Choroid plexus epithelial cell (primary cell): ENCODE measurements at regions not wholly inside any gene's neighbourhood (a gene's known extent, or its start where the extent isn't known, plus 50 kb on each side); places are given as distances from the start of the nearest gene placed in this dataset.
A peak's percentile ranks its signal among the peaks of the same experiment; 100 is the strongest.

ENCODE experiments used
- DNase-seq: peaks from one replicate; pipeline ENCODE4 v3.0.0-alpha.2; 2010; ENCODE audit warnings: low read depth
- H3K4me3 ChIP-seq: 2 replicates; pipeline ENCODE4 v1.5.1; 2011; ENCODE audit warnings: low read depth, mild to moderate bottlenecking, control low read depth, low read length, moderate library complexity
- TF ChIP-seq, protein P1 (sequence below): conservative IDR thresholded peaks from 2 replicates; pipeline ENCODE4 v1.5.1; 2011; ENCODE audit warnings: low read depth, mild to moderate bottlenecking, control low read depth, inconsistent platforms, low read length, moderate library complexity

DNA sequence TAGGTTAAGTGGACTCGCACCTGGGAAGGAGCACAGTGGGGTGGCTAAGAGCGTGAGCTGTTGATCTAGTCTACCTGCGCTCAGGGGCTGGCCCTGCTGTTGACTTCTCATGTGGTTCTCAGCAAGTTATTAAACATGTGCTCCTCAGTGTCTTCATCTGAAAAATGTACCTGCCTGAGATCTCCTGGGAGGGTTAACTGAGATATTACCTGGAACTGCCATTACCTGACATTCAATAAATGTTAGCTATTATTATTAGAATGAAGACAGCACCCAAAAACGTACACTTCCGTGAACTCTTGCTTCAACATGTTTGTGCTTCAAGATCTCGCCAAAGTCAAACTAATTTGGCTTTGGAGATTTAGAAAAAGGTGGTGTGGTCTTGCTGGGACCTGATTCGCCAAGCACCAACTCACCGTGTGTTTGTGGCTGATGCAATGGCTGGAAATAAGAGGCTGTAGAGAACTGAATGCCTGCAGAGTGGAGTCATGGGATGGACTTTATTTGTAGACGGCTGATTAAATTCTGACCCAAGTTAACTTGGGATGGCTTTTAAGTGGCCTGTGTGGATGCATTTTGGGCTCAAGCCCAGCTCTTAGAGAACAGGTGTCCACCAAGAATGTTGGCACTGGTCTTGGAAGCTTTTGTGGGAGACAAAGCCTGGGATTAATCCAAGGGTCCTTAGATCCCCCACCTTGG, 692.9 kb downstream of the QKI start:
- DNase-seq: peak; percentile 47
- TF ChIP-seq, protein P1, sequence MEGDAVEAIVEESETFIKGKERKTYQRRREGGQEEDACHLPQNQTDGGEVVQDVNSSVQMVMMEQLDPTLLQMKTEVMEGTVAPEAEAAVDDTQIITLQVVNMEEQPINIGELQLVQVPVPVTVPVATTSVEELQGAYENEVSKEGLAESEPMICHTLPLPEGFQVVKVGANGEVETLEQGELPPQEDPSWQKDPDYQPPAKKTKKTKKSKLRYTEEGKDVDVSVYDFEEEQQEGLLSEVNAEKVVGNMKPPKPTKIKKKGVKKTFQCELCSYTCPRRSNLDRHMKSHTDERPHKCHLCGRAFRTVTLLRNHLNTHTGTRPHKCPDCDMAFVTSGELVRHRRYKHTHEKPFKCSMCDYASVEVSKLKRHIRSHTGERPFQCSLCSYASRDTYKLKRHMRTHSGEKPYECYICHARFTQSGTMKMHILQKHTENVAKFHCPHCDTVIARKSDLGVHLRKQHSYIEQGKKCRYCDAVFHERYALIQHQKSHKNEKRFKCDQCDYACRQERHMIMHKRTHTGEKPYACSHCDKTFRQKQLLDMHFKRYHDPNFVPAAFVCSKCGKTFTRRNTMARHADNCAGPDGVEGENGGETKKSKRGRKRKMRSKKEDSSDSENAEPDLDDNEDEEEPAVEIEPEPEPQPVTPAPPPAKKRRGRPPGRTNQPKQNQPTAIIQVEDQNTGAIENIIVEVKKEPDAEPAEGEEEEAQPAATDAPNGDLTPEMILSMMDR: no peak
- no peak overlapping the region for H3K4me3 ChIP-seq

DNA sequence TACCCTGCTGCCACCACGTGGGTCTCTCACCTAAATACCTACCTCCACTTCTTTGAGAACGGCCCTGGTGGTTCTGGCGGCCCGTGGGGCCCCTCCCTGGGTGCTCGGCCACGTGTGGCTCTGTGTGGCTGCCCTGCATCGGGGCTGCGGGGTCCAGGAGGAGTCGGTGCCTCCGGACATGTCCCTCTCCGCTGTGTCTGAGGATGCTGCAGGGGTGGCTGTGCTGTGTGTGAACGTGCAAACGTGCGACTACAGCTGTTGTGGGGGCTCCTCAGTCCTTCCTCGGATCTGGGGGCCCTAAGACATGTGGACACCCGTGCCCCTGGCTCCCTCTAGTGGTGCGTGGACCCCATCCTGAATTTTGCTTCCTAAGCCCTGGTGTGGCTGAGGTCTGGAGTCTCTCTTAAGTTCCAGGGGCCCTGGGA, 691.8 kb downstream of the QKI start:
- TF ChIP-seq, protein P1: peak; percentile 78
- no peak overlapping the region for H3K4me3 ChIP-seq
- peak; percentile 60 for DNase-seq

DNA sequence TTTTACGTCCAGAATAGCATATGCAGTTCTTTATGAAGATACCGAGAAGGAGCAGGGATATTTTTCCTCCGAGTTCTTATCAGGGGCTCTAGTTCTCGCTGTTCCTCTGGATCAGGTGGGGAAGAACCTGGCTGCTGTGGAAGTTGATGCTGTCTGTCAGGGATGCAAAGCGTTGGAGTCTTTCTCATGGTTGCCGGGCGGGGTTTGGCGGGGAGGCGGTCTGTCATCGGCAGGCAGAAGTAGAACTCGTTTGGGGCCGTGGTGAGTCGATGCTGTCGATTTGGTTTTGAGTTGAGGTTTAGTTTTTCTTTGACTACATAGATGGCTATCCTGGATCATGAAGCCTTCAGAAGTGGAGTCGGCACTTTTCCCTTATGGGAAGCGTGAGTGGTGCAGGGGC, 691.2 kb downstream of the QKI start:
- TF ChIP-seq, protein P1: no peak
- peak overlapping the region; percentile 5 for H3K4me3 ChIP-seq
- peak; percentile 2 for DNase-seq

DNA sequence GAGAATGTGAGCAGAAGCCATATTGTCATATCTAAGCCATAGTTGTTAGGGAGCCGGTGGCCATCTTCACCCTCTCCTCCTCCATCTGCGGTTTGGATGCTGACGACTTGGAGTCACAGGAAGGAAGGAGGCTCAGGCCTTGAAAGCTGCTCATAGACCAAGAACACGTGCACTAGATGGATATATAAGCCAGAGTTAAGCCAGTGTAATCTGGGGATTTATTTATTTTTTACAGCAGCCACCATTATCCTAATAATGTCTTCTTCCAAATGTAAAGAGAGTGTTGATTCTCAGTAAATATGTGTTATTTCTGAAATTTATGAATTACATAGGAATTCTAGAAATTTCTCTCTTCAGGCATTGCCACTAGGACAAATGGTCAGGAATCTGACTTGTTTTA, 689.9 kb downstream of the QKI start:
- no peak for DNase-seq

DNA sequence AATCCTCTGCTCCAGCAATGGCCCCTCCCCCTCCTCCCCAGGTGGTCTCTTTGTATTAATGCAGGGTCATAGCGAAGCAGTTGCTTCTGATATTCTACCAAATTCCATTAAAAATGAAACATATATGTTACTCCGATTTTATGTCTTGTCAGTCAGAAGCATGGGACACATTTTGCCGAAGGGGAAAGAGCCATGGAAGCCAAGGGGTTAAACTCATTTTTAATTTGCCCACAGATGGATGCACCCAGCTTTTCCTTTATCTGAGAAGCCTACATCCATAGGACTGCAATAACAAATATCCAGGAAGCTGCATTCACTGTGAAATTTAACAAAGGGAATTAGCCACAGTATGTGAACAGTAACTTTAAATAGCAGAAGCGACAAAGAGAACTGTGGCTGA, 688.2 kb downstream of the QKI start:
- H3K4me3 ChIP-seq: no peak overlapping the region
- TF ChIP-seq, protein P1: no peak
- DNase-seq: no peak

More for the DNA sequence above, 689.9 kb downstream of the QKI start:
- TF ChIP-seq, protein P1: no peak
- H3K4me3 ChIP-seq: no peak overlapping the region

DNA sequence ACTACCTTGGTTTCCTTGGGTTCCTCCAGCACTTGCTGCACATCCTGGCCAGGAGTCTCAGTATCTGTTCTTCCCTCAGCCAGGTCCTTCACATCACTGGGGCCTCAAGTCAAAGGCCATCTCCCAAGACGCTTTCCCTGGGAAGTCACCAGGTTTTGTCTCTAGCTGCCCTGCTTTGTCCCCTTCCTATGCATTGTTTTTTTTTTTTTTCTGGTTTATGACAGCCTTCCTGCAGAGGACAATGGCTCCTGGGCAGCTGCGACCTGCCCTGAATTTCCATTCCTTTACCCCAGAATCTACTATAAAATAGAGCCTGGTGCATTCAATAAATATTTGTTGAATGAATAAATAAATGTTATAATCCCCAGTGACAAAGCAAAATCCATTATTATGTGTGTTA, 687.3 kb downstream of the QKI start:
- no peak overlapping the region for H3K4me3 ChIP-seq
- TF ChIP-seq, protein P1: no peak
- DNase-seq: no peak

DNA sequence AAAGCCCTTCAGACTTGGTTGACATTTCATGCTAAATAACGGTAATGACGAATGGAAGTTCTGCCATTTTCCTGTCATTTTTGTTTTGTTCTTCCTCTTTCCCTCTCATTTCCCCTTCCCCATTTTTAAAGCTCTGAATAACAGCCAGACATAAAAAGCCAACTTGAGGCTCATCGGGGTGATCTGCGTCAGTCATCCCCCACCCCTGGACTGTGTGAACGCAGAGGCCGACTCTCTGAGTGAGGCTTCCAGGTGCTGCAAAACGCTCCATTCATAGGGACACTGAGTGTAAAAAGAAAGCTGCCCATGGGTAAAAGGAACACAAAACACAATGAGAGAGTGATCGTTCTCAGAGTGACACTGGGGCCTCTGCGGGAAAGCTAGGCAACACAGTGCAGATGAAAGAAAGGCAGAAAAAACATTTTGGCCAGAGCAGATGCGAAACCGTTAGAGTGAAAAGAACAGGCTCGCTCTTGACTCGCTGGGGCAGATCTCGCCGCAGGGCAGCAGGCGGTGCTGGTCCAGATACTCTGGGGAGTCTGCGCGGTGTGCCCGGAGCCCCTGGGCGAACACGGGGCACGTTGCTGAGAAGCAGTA, 684.8 kb downstream of the QKI start:
- no peak for DNase-seq
- H3K4me3 ChIP-seq: no peak overlapping the region
- TF ChIP-seq, protein P1: no peak
